ENCODE measurements at regions not wholly inside any gene's neighbourhood (a gene's known extent, or its start where the extent isn't known, plus 50 kb on each side); places are given as distances from the start of the nearest gene placed in this dataset.

- TF ChIP-seq CTCF (IDR thresholded peaks at IDR 0.05; ENCODE audit: unreplicated experiment), result no peak
- peaks cover 6% of the 10 kb centered on the region for H3K9me3 Mint-ChIP-seq
- peaks cover 11% of the 10 kb centered on the region for H3K4me1 Mint-ChIP-seq
- no peaks in the 10 kb centered on the region for H3K27me3 Mint-ChIP-seq (ENCODE audit: low read depth)
- H3K27ac Mint-ChIP-seq, result no peak overlapping the region
- no peak for DNase-seq (ENCODE audit: low spot score in 2 of 2, unreplicated experiment in 2 of 2)
- H3K36me3 Mint-ChIP-seq, result no peaks in the 10 kb centered on the region
- no peak overlapping the region for H3K4me3 Mint-ChIP-seq
Measured at GRCh38 chr5:5645198-5645597, 222.7 kb downstream of the ICE1 start.

- no peaks in the 10 kb centered on the region for H3K36me3 Mint-ChIP-seq
- no peak overlapping the region for H3K4me3 Mint-ChIP-seq
- TF ChIP-seq CTCF (IDR thresholded peaks at IDR 0.05; ENCODE audit: unreplicated experiment), result no peak
- H3K27ac Mint-ChIP-seq, result no peak overlapping the region
- peaks cover 14% of the 10 kb centered on the region for H3K4me1 Mint-ChIP-seq
- no peak for DNase-seq (ENCODE audit: low spot score in 2 of 2, unreplicated experiment in 2 of 2)
- no peaks in the 10 kb centered on the region for H3K27me3 Mint-ChIP-seq (ENCODE audit: low read depth)
- H3K9me3 Mint-ChIP-seq, result peaks cover 4% of the 10 kb centered on the region
Measured at GRCh38 chr5:5644249-5644648, 221.8 kb downstream of the ICE1 start.

- no peak for TF ChIP-seq CTCF (IDR thresholded peaks at IDR 0.05; ENCODE audit: unreplicated experiment)
- H3K4me1 Mint-ChIP-seq, result peaks cover 19% of the 10 kb centered on the region
- DNase-seq (ENCODE audit: low spot score in 2 of 2, unreplicated experiment in 2 of 2), result no peak
- no peak overlapping the region for H3K27ac Mint-ChIP-seq
- H3K4me3 Mint-ChIP-seq, result no peak overlapping the region
- no peaks in the 10 kb centered on the region for H3K9me3 Mint-ChIP-seq
- H3K36me3 Mint-ChIP-seq, result no peaks in the 10 kb centered on the region
- H3K27me3 Mint-ChIP-seq (ENCODE audit: low read depth), result no peaks in the 10 kb centered on the region
Measured at GRCh38 chr5:5643481-5643880, 221.0 kb downstream of the ICE1 start.

- Mint-ChIP-seq H3K9me3 (peaks cover 2% of the 10 kb centered on the region), H3K36me3 (no peaks in the 10 kb centered on the region), H3K27me3 (ENCODE audit: low read depth) (no peaks in the 10 kb centered on the region), H3K4me3 (no peak overlapping the region), H3K4me1 (peaks cover 32% of the 10 kb centered on the region), H3K27ac (peak overlapping the region; percentile 74)
- DNase-seq (ENCODE audit: low spot score in 2 of 2, unreplicated experiment in 2 of 2), result no peak
- no peak for TF ChIP-seq CTCF (IDR thresholded peaks at IDR 0.05; ENCODE audit: unreplicated experiment)
Measured at GRCh38 chr5:5638211-5638610, 215.7 kb downstream of the ICE1 start.

- peaks cover 32% of the 10 kb centered on the region for H3K4me1 Mint-ChIP-seq
- H3K4me3 Mint-ChIP-seq, result no peak overlapping the region
- H3K27ac Mint-ChIP-seq, result peak overlapping the region; percentile 13
- no peaks in the 10 kb centered on the region for H3K36me3 Mint-ChIP-seq
- DNase-seq (ENCODE audit: low spot score in 2 of 2, unreplicated experiment in 2 of 2), result no peak
- TF ChIP-seq CTCF (IDR thresholded peaks at IDR 0.05; ENCODE audit: unreplicated experiment), result no peak
- peaks cover 11% of the 10 kb centered on the region for H3K9me3 Mint-ChIP-seq
- H3K27me3 Mint-ChIP-seq (ENCODE audit: low read depth), result peaks cover 7% of the 10 kb centered on the region
Measured at GRCh38 chr5:5637173-5637572, 214.7 kb downstream of the ICE1 start.

- no peak for TF ChIP-seq CTCF (IDR thresholded peaks at IDR 0.05; ENCODE audit: unreplicated experiment)
Measured at GRCh38 chr5:5634817-5635216, 212.3 kb downstream of the ICE1 start.

More at GRCh38 chr5:5634817-5635216, 212.3 kb downstream of the ICE1 start:
- Mint-ChIP-seq H3K9me3 (peaks cover 11% of the 10 kb centered on the region), H3K4me3 (no peak overlapping the region), H3K27ac (no peak overlapping the region), H3K27me3 (ENCODE audit: low read depth) (peaks cover 7% of the 10 kb centered on the region), H3K36me3 (no peaks in the 10 kb centered on the region), H3K4me1 (peaks cover 20% of the 10 kb centered on the region)
- no peak for DNase-seq (ENCODE audit: low spot score in 2 of 2, unreplicated experiment in 2 of 2)

Measured in mesothelial cell of epicardium (in vitro differentiated cells).